Activated T-cell treated with anti-CD3 and anti-CD28 coated beads for 4 hours (primary cell): ENCODE measurements at regions not wholly inside any gene's neighbourhood (a gene's known extent, or its start where the extent isn't known, plus 50 kb on each side); places are given as distances from the start of the nearest gene placed in this dataset.

Experiments used
- DNase-seq: peaks from one replicate; pipeline ENCODE4 v3.0.0-alpha.2; 2020

DNA sequence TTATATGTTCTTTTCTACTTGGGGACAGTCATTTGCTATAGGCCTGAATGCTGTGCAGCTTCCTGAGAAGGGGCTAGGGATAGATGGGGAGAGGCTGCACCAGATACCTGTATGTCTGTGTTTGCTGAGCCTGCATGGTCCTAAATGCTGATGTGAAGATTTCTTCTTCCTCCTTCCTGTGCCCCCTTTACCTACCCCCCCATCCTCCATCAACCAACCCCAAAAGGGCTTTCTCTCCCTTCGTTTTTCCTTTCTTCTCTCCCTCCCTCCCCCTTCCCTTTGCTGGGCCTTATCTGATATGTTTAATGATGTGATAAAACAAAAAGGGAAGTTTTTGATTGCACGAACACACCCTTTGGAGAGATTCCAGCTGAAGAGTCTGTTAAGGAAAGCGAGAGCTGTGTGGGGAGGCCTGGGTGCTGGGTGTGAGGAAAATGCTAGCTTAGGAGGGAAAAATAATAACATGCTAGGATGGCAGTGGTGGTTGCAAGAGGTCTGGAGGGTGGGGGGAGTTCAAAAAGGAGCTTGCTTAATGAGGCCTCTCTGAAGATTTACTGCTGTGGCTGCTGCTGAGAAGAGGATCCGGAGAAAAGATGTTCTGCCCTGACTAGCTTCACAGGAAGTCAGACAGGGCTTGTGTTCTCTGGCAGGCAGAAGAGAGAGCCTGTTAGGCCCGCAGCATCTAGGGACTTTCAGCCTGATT, 101.8 kb downstream of the SAMD9 start:
- no peak for DNase-seq

DNA sequence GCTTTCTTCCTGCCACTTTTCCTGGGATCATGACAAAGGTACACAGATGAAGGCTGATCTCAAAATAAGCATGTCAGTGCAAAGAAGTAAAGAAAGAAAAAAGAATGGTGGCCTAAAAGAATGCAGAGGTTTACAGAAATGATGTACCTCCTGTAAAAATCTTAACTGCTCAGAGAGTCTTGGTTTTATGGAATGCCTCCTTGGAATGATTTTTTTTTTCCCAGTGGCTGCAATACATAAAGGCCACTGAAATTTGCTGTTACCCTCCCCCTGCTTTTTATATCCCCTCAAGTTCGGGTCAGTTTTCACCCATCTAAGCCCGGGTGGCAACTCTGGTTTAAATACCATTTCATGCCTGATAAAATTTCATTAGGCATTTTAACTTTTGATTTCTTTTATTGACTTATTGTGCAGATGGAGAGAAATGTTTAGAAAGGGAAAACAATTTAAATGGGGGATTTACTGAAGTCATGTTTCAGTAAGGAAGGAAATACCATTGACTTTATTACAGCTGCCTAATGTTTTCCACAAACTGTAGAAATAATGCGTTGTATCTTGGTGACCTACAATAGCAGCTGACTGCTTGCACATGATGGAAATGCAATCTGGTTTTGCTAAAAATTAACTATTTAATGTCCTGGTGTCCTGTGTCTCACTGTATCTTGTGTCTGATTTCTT, 102.5 kb downstream of the SAMD9 start:
- DNase-seq = no peak

DNA sequence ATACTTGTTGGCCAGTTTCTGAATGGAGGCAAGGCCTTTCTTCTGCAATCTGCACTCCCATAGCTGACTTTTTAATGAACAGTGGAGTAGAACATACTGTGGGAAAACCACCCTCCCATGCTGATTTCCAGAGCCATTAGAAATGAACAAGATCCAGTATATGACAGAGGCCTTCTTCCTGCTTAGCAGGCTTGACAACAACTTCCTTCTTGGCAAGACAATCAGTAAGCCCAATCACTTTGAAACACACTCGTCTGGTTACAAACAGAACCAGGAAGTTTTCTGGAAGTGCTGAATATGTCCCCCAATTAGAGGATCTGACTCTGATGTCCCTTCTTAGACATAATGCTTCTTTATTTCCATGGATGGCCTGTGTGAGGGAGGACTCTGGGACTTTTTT, 103.4 kb downstream of the SAMD9 start:
- DNase-seq = no peak

DNA sequence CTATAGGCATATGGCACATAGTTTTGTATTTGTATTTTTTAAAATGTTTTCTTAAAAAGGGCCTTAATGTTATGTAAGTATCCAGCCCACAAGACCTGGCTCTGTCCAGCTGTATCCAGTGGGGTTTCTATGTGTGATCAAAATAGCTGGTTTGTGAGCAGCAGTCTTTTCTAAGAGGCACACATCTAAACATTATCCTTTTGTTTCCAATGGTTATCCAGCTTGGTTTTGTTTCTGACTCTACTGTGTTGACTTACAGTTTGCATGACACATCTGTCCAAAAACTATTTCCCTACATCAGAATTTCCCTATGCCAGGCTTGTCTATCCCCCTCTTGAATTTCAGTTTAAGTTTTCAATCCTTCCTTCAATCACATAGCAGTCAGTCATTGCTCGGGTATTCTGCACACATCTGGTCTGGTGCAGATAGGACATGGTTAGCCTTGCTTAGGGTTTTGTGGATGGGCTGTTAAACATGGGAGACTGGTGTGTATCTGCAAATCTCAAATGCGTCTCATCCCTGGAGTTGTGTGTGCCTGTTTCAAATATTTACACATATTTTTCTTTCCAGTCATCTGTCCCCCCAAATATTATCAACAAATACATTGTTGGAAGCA, 104.2 kb downstream of the SAMD9 start:
- no peak for DNase-seq

DNA sequence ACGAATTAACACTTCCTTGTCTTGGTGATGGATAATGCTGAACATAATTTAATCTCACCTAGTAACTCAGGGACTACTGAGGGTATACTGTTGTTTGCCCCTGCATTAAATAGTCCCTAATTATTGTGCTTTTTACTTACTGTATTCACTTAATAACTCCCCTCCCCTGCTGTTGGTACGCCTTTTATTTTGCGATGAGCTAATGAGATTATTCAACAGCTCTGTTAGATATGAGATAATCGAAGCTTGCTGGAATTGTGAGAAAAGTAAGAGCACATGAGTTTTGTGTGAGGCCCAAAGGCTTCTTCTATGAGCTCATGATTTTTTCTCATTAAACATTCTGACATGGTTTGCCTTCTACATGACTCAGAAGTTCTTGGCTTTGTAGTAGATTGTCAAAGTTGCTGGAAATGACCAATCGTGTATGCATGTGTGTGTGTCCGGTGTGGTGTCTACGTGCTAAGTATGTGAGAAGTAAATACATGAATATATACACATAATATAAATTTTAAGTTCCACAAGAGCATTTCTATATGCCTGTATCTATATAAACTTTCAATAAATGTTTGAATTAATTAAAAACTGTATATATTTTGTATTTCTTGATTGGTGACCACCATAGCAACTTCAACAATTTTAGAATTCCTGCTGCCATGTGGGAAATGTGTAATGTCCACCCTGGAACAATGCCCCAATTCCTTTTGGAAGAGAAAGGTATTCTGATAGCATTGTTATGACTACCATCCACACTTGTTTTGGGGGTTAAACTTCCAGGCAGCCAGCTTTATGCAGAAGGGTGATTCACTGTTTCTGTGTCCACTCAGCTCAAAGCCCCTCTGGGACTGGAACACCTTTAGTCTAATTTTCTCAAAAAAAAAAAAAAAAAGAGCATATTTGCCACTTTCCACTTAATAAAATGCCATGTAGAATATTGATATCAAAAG, 106.2 kb downstream of the SAMD9 start:
- no peak for DNase-seq

DNA sequence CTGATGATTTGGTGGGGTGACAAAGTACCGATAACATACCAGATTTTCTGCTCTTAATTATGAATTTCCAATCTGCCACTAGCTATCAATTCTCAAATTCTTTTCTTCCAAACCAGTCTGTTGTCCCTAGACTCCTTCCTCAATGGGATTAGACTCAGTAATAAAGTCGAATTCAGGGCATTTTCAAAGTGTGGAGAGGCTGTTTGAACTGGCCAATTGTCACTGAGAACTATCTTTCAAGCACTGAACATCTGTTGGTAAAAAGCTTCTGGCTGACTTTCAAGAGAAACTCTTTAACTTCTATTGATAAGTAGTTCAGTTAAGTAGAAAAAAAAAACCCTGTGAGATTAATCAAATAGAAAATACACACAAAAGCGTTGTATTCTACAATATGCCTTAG, 108.9 kb downstream of the SAMD9 start:
- DNase-seq = no peak

DNA sequence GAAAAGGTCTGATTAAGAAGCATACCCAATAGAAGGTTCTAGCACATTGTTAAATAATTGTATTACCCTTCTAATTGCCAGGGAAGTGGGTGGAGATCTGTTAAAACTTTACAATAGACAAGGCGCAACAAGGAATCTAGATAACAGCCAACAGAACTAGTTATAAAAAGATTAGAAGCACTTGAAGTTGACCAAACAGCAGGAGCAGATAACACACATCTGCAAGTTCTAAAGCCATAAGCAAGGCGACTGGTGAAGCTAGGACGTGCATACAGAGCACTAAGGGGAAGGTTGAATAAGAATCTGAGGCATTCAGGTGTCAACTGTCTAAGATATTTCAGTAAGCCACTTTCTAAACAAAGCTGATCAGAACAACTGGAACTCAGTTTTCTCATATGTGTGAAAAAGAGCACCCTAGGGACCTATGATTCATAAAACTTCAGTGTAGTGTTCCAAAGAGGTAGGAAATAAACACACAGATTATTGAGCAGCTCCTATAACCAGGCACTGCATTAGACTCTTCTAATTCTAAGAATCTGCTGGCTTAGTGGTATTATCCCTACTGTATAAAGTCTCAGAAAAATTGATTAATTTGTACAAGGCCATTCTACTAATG, 111.2 kb downstream of the SAMD9 start:
- no peak for DNase-seq

DNA sequence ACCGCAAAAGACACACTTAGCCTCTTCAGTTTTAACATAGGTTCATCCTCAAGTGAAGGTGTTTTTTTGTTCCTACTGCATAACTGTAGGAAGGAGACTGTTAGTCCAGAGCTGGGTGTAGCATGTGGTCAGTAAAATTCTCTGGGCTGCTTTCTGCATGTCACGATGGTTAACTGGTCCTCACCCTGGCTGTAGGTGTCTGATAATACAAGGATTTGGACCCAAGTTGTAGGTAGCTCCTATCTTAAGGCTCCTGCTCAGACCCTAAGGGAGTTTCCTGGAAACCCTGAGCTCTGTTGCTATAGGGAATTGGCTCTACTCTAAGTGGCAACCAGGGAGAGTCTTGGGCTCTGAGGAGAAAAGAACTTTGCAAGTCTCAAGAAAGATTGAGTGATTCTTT, 112.9 kb downstream of the SAMD9 start:
- no peak for DNase-seq

DNA sequence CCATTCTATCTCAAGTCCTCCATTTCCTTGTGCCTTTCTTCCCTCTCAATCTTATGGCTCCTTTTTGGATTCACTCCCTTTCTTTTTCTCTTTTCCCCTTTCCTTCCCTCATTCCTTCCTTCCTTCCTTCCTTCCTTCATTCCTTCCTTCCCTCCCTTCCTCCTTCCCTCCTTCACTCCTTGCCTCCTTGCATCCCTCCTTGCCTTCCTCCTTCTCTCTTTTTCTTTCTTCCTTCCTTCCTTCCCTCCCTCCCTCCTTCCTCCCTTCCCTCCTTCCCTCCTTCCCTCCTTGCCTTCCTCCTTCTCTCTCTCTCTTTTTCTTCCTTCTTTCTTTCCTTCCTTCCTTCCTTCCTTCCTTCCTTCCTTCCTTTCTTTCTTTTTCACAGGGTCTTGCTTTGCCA, 120.1 kb downstream of the SAMD9 start:
- no peak for DNase-seq

DNA sequence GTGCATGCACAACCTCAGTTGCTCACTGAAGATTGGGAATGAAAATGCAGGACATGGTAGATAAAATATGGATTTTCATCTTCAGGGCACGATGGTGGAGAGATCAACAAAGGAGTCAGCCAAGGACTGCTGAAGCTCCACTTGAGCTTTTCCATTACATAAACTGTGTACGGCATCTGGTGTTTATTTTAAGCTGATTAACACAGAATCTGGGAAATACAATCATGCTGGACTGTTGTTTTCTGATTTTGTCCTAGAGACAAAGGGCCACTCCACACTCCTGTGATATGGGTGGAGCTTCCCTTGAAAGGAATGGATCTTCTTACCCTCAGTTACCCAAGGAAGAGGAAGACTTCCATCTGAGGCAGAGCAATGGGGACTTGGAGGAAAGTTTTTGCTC, 120.6 kb downstream of the SAMD9 start:
- no peak for DNase-seq

DNA sequence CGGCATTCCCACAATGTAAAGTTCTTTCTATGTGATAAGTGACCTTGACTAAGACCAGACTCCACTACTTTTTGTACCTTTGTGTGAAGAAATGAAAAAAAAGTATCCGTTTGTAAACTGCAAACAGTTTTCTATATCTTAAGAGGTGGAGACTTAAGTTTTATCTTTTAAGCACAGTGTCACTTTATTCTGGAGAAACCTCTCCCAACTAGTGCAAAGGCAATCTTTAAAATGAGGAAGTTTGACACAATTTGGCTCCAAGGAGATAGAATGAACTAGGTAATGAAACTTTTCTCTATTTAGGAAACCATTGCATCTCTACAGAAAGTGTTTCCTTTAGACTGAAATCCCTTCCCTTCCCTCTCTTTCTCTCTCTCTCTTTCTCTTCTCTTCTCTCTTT, 122.9 kb downstream of the SAMD9 start:
- DNase-seq = no peak

DNA sequence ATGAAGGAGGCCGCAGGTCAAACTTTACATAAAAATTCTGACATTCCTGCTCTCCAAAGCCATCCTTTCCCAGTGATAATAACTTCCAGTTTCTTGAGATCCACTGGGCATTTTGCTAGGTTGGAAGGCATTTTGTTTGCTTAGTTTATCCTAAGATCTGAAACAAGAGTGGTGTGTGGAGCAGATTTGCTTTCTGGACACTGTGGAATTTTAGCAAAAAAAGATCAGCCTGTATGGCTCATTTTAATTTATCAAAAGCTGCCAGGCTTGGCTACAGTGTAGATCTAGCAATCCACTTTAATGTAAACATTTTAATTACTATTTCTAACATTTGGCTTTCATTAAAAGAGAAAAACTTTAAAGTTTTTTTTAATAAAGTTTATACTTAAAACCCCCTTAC, 124.8 kb downstream of the SAMD9 start:
- DNase-seq = no peak

DNA sequence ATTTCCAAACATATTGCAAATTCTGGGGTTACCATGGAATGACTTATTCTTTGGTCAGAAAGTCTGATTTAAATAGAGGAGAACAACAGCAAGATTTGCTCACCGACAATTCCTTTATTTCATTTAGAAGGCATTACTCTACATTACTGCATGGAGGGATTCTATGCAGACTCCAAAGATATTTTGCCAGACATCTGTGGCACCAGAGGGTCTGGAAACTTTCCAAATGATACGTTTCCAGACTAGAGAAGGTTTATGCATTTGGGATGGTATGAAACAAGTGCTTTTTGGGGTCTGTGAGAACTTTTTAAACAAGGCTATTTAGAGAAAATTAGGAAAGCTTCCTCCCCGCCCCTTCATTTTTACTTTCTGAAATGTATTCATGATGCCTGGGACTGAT, 125.3 kb downstream of the SAMD9 start:
- DNase-seq = no peak

DNA sequence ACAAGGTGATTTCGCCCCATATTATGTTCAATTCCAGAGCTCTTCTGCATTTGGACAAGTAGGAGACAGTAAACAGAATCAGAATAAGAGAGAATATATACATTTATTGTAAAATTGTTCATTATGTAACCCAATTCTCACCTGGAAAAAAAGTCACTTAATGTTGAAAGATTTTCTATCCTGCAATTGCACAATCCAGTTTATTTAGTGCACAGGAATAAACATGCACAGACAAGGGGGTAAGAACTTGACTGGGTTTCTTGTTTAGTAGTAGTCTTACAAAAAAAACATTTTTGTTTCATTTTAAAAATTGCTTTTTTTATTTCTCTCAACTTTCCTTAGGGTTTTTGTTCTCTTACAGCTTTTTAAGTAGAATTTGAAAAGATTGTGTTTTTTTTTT, 126.6 kb downstream of the SAMD9 start:
- no peak for DNase-seq

DNA sequence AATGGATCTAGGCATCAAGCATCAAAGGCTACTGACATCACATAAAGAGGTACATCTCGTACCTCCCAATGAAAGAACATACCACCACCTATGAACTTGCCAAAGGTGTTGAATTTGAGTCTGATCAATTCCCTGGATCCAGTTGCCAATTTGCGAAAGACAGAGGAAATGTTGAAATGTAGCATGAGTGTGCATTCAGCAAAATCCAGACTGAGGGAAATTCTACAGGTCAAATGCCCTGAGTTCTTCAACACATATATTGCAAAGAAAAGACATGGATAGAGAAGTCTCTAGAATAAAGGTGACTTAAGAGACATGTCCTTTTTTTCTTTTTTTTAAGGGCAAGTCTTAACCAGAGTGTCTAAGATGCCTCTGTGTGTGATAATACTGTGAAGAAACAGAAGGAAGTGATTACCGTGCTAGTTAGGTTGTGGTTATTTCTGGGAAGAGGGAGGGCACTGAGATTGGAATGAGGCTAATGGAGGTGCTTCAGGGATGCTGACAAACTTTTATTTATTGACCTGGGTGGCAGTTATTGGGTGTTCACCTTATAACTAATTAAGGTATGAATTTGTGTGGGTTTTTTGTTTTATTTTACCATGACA, 128.7 kb downstream of the SAMD9 start:
- no peak for DNase-seq

DNA sequence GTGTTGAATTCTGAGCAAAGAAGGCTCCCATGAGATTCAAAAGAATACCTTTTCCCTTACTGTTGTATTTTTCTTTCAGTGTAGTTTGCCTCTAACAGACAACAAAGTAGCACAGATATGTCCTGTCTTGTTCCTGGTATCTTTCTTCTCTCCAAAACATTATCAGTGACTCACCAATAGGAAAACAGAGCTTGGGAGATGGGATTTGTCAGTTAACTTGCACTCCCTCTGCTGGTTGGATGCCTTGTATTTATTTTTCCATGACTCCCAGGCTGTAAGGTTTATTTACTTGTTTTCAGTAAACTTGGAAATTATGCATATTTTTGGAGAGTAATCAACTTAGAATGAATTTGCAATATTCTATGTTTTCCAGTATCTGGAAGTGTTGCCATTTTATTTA, 129.7 kb downstream of the SAMD9 start:
- DNase-seq = no peak

DNA sequence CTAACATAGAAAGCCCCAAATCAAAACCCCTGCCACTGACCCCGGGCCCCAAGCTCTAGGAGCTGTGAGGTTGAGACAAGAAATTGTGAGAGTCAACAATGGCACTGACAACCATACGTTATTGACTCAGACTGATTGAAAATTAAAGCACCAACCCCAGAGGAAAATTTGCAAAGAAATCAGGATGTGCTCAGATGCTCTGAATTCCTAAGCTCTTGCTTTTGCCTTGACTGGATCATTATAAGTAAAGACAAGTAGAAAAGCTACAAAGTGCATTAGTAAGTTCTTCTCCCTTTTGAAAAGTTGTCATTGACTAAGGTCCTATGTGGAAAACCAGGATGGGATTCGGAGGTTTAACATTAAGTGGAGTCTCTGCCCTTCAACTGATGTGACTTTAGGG, 130.2 kb downstream of the SAMD9 start:
- no peak for DNase-seq

DNA sequence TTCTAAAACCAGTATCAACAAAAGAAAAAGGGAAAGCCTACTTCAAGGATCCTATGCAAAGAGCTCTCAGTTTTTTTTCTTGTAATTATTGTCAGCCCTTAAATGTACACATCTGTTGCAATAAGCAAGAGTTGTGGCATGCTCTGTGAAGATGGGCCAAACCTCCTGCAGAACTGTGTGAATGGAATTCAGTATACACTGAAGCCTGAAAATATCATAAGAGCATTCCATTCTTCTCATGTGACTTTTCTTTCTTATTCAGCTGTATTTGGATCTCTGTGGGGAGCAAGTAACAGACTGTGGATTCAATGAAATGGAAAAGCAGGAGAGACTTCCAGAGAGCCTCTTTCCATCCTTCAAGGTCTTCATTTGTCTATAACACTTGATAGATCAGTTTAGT, 130.7 kb downstream of the SAMD9 start:
- no peak for DNase-seq

DNA sequence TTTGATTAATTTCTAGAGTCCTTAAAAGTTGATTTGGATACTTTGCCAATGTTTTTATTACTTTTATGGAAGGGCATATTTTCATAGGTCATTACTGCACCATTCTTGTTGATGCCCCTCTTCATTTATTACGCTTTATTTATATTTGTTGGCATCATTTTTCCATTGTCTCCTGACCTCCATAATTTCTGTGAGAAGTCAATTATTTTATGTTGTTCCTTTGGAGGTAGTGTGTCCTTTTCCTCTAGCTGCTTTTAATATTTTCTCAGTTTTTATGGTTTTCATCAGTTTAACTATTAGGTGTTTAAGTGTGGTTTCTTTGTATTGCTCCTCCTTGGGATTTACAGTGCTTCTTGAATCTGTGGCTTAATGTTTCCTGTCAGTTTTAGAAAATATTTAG, 134.9 kb downstream of the SAMD9 start:
- no peak for DNase-seq

DNA sequence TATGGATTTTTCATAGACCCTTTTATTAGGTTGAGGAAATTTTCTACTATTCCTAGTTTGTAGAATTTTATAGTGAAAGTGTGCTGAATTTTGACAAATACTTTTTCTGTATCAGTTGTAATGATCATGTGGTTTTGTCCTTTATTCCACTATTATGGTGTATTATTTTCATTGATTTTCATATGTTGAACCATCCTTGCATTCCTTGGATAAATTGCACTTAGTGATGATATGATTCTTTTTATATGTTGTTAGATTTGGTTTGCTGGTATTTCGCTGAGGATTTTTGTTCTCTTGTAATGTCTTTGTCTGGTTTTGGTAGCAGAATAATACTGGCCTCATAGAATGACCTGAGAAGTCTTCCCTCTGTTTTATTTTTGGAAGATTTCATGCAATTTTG, 140.6 kb upstream of the CDK6 start:
- no peak for DNase-seq

DNA sequence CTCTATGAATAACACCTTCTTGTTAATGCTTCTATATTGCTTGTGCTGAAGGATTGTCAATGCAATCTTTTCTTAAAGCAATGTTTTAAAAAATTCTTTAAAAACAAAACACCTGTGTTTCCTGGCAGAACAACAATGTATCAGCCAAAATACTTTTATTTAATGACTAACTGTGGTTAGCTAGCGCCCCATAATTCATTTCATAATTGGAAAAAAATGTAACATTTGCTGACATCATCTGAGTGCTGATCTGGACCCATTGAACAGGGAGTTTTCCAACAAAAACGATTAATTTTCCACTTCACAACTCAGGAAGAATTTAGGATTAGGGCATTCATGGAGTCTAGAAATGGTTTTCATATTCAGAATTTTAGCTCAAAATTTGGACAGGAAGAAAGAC, 137.6 kb upstream of the CDK6 start:
- DNase-seq = no peak

DNA sequence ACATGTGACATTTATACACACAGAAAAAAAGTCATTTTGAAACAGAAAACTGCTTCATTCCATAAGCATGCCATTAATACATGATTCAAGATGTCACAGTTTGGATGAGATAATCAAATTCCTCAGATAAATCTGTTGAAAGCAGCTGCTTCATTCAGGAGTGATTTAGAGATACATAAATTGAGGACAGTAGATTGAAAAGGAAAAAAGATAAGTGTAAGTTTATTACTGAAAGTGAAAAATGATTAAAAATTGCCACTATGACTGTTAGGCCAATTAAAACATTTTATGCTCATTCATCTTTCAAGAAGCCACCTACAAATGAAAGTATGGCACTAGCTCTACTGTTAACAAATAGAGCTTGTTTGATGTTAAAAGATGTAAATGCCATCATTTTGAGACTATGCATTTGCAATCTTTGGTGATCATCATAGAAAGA, 136.9 kb upstream of the CDK6 start:
- no peak for DNase-seq

DNA sequence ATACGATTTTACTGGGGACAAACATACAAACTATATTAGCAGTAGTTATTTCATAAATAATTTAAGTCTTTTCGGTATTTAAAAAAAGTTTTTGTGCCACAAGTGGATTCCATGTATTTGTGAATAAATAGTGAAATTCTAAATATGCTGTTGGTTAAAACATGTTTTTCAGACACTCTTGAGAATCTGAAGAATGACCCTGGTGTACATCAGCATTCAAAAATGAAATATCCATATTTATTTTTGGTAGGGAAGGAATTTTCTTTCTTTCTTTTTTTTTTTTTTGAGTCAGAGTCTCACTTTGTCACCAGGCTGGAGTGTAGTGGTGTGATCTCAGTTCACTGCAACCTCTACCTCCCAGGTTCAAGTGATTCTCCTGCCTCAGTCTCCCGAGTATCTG, 136.1 kb upstream of the CDK6 start:
- DNase-seq = no peak
